ENCODE measurements at regions not wholly inside any gene's neighbourhood (a gene's known extent, or its start where the extent isn't known, plus 50 kb on each side); places are given as distances from the start of the nearest gene placed in this dataset.
"Not testable (repeated sequence)": the region's sequence is repeated elsewhere in the genome, so short reads cannot be mapped to it uniquely, and the experiment has no call there.

GRCh38 chr2:36137612-36138011, 218.0 kb upstream of the CRIM1 start:
- DNase-seq (ENCODE audit: extremely low read depth, low read depth), result no peak
- no peak overlapping the region for H3K4me3 ChIP-seq (replicated peaks; ENCODE audit: low read depth, low read length)
- TF ChIP-seq CTCF (IDR thresholded peaks at IDR 0.05; ENCODE audit: low read depth, low read length, missing control alignments), result no peak

DNA sequence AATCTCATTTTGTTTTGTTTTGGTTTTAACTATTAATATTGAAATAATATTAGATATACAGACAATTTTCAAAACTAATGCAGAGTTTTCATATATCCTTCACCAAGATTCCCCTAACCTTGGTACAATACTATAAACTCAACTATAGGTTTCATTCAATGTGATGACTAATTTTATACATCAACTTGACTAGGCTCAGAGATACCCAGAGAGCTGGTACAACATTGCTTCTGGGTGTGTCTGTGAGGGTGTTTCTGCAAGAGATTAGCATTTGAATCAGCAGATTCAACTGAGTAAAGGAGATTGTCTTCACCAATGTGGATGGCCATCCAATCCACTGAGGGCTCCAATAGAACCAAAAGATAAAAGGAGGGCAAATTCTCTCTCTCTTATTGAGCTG, 221.3 kb upstream of the CRIM1 start:
- no peak for TF ChIP-seq CTCF (IDR thresholded peaks at IDR 0.05; ENCODE audit: low read depth, low read length, missing control alignments)
- no peak overlapping the region for H3K4me3 ChIP-seq (replicated peaks; ENCODE audit: low read depth, low read length)
- DNase-seq (ENCODE audit: extremely low read depth, low read depth), result no peak

GRCh38 chr2:36128359-36128758, 227.2 kb upstream of the CRIM1 start:
- TF ChIP-seq CTCF (IDR thresholded peaks at IDR 0.05; ENCODE audit: low read depth, low read length, missing control alignments), result no peak
- DNase-seq (ENCODE audit: extremely low read depth, low read depth), result no peak
- no peak overlapping the region for H3K4me3 ChIP-seq (replicated peaks; ENCODE audit: low read depth, low read length)

- H3K4me3 ChIP-seq (replicated peaks; ENCODE audit: low read depth, low read length), result no peak overlapping the region
- DNase-seq (ENCODE audit: extremely low read depth, low read depth), result no peak
Measured at GRCh38 chr2:36125702-36126101, 229.9 kb upstream of the CRIM1 start.

GRCh38 chr2:36123995-36124394, 231.6 kb upstream of the CRIM1 start:
- no peak for DNase-seq (ENCODE audit: extremely low read depth, low read depth)
- TF ChIP-seq CTCF (IDR thresholded peaks at IDR 0.05; ENCODE audit: low read depth, low read length, missing control alignments), result no peak
- no peak overlapping the region for H3K4me3 ChIP-seq (replicated peaks; ENCODE audit: low read depth, low read length)

More at GRCh38 chr2:36125702-36126101, 229.9 kb upstream of the CRIM1 start:
- no peak for TF ChIP-seq CTCF (IDR thresholded peaks at IDR 0.05; ENCODE audit: low read depth, low read length, missing control alignments)

DNA sequence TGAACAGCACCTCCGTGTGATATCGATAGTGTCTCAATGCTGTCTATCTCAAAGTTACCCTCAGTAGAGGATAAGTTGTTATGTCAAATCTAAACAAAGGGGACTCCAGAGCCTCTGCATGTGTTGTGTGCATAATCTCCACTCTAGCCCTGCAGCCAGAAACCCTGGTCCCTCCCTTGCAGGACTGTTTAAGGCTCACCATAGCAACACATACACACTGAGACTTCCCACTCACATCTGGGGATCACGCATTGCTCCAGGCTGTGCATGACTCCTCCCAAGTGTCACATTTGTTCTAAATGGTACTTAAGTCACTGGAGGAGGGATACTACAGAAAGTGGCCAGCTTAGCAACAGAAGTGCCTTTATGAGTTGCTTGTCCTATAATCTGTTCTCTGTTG, 258.6 kb upstream of the CRIM1 start:
- no peak for DNase-seq (ENCODE audit: extremely low read depth, low read depth)
- no peak for TF ChIP-seq CTCF (IDR thresholded peaks at IDR 0.05; ENCODE audit: low read depth, low read length, missing control alignments)
- H3K4me3 ChIP-seq (replicated peaks; ENCODE audit: low read depth, low read length), result no peak overlapping the region

- not testable (repeated sequence) for H3K4me3 ChIP-seq (replicated peaks; ENCODE audit: low read depth, low read length); DNase-seq (ENCODE audit: extremely low read depth, low read depth)
Measured at GRCh38 chr2:36091844-36092741, 263.5 kb upstream of the CRIM1 start.

All from HFF-Myc (cell line).